ENCODE measurements at regions not wholly inside any gene's neighbourhood (a gene's known extent, or its start where the extent isn't known, plus 50 kb on each side); places are given as distances from the start of the nearest gene placed in this dataset.

DNA sequence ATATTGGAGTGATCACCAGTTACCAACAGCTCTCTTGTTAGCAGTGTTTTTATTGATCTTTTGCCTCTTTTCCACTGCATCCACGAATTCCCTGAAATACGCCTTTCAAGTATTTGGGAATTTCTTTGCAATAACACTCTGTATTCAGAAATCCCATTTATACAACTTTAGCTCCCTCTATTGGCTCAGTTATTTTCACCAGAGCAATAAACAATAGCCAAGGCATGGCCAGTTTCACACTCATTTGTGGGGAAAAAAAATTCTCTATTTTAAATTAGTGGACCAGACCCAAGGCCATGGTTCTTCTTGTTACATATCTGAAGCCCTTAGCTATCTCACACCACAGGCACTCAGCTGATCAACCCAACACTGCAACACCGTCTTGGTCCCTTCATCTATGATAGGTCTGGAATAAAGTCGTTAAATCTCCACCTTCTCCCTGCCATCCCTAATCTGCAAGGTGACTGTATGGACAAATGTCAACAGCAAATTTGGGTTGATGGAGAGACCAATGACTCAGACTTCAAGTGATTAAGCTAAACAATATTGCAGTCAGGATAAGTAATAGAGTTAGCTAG lies 92.4 kb upstream of the TMEM260 start:
- peak; percentile 52 to 65 for TF ChIP-seq CTCF (conservative IDR thresholded peaks at IDR 0.05 in 1 of 2, IDR thresholded peaks at IDR 0.05 in 1 of 2; ENCODE audit: low read depth in 1 of 2, low read length in 2 of 2)
- no peak for TF ChIP-seq EZH2 (IDR thresholded peaks at IDR 0.05; ENCODE audit: low read length, missing control alignments)
